ENCODE measurements at regions not wholly inside any gene's neighbourhood (a gene's known extent, or its start where the extent isn't known, plus 50 kb on each side); places are given as distances from the start of the nearest gene placed in this dataset.

GRCh38 chr7:156438011-156438410 lies 202.6 kb upstream of the RNF32 start:
- DNase-seq (ENCODE audit: low spot score) = no peak
- intact Hi-C loops (cut with DNase I) = no loop called here
- no peaks in the 10 kb centered on the region for H3K9me3 ChIP-seq
- 44% methylated on average over 2 of the region's 2 CpGs for WGBS
- H3K4me3 ChIP-seq = no peak overlapping the region
- TF ChIP-seq POLR2A (IDR thresholded peaks at IDR 0.05) (no peak), CTCF (IDR thresholded peaks at IDR 0.05) (no peak), POLR2AphosphoS5 (IDR thresholded peaks at IDR 0.05) (no peak)
- no peak overlapping the region for H3K27ac ChIP-seq
- no peaks in the 10 kb centered on the region for H3K36me3 ChIP-seq
- no peaks in the 10 kb centered on the region for H3K4me1 ChIP-seq (replicated peaks)
- H3K27me3 ChIP-seq (replicated peaks; ENCODE audit: insufficient read depth) = no peaks in the 10 kb centered on the region

GRCh38 chr7:156437021-156437614 lies 203.5 kb upstream of the RNF32 start:
- H3K4me3 ChIP-seq = no peak overlapping the region
- no peaks in the 10 kb centered on the region for H3K4me1 ChIP-seq (replicated peaks)
- WGBS = 88% methylated on average over 8 of the region's 8 CpGs
- TF ChIP-seq POLR2AphosphoS5 (IDR thresholded peaks at IDR 0.05) (no peak), CTCF (IDR thresholded peaks at IDR 0.05) (no peak), POLR2A (IDR thresholded peaks at IDR 0.05) (no peak)
- H3K27ac ChIP-seq = no peak overlapping the region
- no peaks in the 10 kb centered on the region for H3K27me3 ChIP-seq (replicated peaks; ENCODE audit: insufficient read depth)
- H3K36me3 ChIP-seq = no peaks in the 10 kb centered on the region
- no peak for DNase-seq (ENCODE audit: low spot score)
- intact Hi-C loops (cut with DNase I) = no loop called here
- no peaks in the 10 kb centered on the region for H3K9me3 ChIP-seq

DNA sequence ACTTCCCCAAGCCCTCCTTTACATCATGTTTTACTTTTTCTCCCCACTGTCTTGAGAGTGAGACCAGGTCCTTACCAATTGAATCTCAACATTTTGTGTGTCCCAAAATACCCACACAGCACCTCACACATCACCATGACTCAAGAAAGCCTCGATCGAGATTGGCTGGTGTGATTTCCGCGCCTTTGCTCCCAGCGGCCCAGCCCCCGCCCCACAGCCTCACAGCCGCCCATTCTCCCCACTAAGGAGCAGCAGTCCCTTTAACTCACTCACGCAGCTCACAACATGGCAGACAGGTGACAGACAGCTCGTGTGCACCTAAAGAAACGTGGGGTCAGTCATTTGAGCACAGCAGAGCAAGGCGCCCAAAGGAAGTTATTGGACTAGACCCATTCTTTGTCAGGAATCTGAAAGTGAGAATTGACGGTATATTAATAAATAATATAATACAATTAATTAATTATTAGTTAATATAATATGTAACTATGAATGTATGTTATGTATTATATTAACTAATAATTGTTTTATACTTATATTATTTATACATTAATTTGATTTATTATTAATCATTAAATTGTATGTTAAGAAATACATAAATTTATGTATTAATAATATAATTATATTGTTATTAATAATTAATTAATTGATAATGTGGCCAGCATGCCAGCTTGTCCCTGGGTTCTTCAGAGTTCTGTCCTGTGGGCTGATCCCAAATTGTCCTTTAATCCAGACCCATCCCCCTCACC lies 204.9 kb upstream of the RNF32 start:
- H3K36me3 ChIP-seq = no peaks in the 10 kb centered on the region
- DNase-seq (ENCODE audit: low spot score) = no peak
- H3K4me3 ChIP-seq = no peak overlapping the region
- 88% methylated on average over 12 of the region's 12 CpGs for WGBS
- H3K27ac ChIP-seq = no peak overlapping the region
- no peak for TF ChIP-seq POLR2AphosphoS5 (IDR thresholded peaks at IDR 0.05)
- TF ChIP-seq POLR2A (IDR thresholded peaks at IDR 0.05) = no peak
- TF ChIP-seq CTCF (IDR thresholded peaks at IDR 0.05) = no peak
- H3K4me1 ChIP-seq (replicated peaks) = no peaks in the 10 kb centered on the region
- H3K9me3 ChIP-seq = no peaks in the 10 kb centered on the region
- intact Hi-C loops (cut with DNase I) = no loop called here
- H3K27me3 ChIP-seq (replicated peaks; ENCODE audit: insufficient read depth) = no peaks in the 10 kb centered on the region

DNA sequence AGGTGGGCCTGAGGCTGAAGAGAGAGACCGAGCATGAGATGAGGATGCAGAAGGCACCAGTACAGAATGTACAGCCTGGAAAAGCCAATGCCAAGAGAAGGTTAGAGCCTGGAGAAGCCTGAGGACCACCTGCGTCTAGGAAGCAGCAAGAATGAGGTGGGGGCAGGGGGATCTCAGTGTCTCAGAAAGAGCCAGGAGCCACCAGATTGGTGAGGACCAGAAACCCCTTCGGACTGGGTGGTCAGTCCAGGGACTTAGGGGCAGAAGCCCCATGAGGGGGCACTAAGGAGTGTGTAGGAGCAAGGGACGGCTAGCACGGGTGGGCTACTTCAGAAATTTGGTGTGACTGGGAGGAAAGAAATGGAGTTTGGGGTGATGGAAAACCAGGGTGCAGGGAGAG lies 205.9 kb upstream of the RNF32 start:
- WGBS = 76% methylated on average over 5 of the region's 5 CpGs
- H3K4me3 ChIP-seq = no peak overlapping the region
- H3K27me3 ChIP-seq (replicated peaks; ENCODE audit: insufficient read depth) = no peaks in the 10 kb centered on the region
- no peaks in the 10 kb centered on the region for H3K9me3 ChIP-seq
- H3K27ac ChIP-seq = no peak overlapping the region
- intact Hi-C loops (cut with DNase I) = no loop called here
- TF ChIP-seq POLR2AphosphoS5 (IDR thresholded peaks at IDR 0.05) = no peak
- no peak for TF ChIP-seq POLR2A (IDR thresholded peaks at IDR 0.05)
- TF ChIP-seq CTCF (IDR thresholded peaks at IDR 0.05) = no peak
- H3K36me3 ChIP-seq = no peaks in the 10 kb centered on the region
- no peak for DNase-seq (ENCODE audit: low spot score)
- no peaks in the 10 kb centered on the region for H3K4me1 ChIP-seq (replicated peaks)

- H3K27me3 ChIP-seq (replicated peaks; ENCODE audit: insufficient read depth) = no peaks in the 10 kb centered on the region
- H3K4me3 ChIP-seq = no peak overlapping the region
- TF ChIP-seq CTCF (IDR thresholded peaks at IDR 0.05) (no peak), POLR2A (IDR thresholded peaks at IDR 0.05) (no peak), POLR2AphosphoS5 (IDR thresholded peaks at IDR 0.05) (no peak)
- H3K36me3 ChIP-seq = no peaks in the 10 kb centered on the region
- 86% methylated on average over 11 of the region's 11 CpGs for WGBS
- no peak overlapping the region for H3K27ac ChIP-seq
- no peaks in the 10 kb centered on the region for H3K4me1 ChIP-seq (replicated peaks)
- intact Hi-C loops (cut with DNase I) = no loop called here
- no peaks in the 10 kb centered on the region for H3K9me3 ChIP-seq
- no peak for DNase-seq (ENCODE audit: low spot score)
These were observed 208.6 kb upstream of the RNF32 start for GRCh38 chr7:156432018-156432417.
